ENCODE measurements at regions not wholly inside any gene's neighbourhood (a gene's known extent, or its start where the extent isn't known, plus 50 kb on each side); places are given as distances from the start of the nearest gene placed in this dataset.

DNA sequence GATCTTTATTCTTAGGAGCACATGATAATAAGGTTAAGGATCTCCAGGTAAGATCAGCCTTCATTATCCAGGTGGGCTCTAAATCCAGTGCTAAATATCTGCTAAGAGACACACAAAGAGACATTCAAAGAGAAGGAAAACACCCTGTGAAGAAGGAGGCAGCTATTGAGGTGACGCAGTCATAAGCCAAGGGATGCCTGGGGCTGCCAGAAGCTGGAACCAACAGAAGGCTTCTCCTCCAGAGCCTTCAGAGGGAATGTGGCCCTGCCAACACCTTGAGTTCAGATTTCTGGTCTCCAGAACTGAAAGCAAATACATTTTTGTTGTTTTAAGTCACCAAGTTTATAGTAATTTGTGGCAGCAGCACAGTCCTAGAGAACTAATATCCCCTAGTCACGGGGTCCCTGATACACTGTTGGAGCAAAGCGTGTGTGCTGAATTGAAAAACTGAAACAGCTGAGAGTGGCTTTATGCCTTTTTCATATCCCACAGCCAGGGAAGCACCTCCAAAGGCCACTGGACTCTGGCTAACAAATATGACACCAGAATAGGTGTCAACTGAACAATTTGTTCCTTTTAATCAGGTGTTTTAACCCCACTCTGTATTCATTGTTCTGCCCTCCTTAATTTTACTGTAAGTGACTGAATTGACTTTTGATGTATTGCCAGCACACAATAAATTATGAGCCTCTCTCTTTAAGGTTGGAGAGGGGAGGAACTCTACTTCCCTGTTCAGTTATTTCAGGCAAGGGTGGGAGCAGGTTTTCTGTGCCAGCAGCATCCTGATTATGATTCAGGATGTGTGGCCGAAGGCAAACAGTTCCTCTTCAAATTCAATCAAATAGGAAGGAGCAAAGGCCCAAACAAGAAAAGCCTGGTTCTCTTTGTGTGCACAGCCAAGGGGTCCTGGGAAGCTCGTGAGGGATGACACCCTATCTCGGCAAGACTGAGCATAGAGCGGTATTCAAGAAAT lies 151.8 kb upstream of the HES1 start:
- H3K9me3 ChIP-seq, result no peaks in the 10 kb centered on the region
- no peaks in the 10 kb centered on the region for H3K36me3 ChIP-seq (ENCODE audit: low read depth)
- TF ChIP-seq, protein P1, sequence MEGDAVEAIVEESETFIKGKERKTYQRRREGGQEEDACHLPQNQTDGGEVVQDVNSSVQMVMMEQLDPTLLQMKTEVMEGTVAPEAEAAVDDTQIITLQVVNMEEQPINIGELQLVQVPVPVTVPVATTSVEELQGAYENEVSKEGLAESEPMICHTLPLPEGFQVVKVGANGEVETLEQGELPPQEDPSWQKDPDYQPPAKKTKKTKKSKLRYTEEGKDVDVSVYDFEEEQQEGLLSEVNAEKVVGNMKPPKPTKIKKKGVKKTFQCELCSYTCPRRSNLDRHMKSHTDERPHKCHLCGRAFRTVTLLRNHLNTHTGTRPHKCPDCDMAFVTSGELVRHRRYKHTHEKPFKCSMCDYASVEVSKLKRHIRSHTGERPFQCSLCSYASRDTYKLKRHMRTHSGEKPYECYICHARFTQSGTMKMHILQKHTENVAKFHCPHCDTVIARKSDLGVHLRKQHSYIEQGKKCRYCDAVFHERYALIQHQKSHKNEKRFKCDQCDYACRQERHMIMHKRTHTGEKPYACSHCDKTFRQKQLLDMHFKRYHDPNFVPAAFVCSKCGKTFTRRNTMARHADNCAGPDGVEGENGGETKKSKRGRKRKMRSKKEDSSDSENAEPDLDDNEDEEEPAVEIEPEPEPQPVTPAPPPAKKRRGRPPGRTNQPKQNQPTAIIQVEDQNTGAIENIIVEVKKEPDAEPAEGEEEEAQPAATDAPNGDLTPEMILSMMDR (IDR thresholded peaks at IDR 0.05), result no peak
- ATAC-seq (peak; percentile 51), DNase-seq (no peak)
- H3K4me3 ChIP-seq, result no peak overlapping the region
- H3K4me1 ChIP-seq (ENCODE audit: low read depth), result peaks cover 12% of the 10 kb centered on the region
- intact Hi-C loops (cut with DNase I, micrococcal nuclease), result no loop called here

DNA sequence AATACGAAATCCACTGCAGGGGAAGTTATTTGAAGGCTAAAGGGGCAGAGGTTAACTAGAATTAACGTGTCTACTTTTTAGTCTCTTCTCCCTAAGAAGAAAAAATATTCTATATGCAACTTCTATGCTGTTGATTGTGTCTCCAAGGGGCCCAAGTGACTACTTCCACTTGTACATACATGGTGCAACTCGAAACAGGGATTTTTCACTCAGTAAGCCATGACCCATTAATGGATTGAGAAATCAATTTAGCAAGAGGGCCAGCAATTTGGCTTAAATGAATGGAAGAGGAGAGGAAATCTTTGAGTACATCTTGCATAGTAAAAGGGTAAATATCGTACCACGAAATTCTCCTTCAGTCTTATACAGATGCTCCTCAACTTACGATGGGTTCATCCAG lies 151.1 kb upstream of the HES1 start:
- Histone ChIP-seq H3K9me3 (no peaks in the 10 kb centered on the region), H3K36me3 (ENCODE audit: low read depth) (no peaks in the 10 kb centered on the region), H3K4me3 (no peak overlapping the region), H3K4me1 (ENCODE audit: low read depth) (peaks cover 12% of the 10 kb centered on the region)
- DNase-seq, result no peak
- no peak for ATAC-seq
- TF ChIP-seq, protein P1 (IDR thresholded peaks at IDR 0.05), result no peak
- intact Hi-C loops (cut with DNase I, micrococcal nuclease), result no loop called here

DNA sequence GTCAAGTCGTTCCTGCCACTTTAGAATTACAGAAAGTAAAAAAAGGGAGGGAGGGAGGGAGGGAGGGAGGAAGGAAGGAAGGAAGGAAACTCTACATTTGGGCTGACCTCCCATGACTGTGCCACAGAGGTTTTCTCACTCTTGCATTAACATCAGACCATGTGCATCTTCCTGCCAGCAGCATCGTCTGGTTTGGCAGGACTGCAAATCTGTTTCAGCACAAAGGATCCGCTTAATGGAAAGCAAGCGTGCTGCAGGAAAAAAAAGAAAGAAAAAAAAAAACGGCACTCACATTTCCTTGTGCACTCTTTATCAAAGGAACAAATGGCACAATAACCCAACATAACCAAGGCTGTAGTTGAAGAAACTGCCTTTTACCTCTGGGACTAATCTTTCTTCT lies 148.8 kb upstream of the HES1 start:
- ATAC-seq, result no peak
- Histone ChIP-seq H3K9me3 (no peaks in the 10 kb centered on the region), H3K36me3 (ENCODE audit: low read depth) (no peaks in the 10 kb centered on the region), H3K4me1 (ENCODE audit: low read depth) (peaks cover 10% of the 10 kb centered on the region), H3K4me3 (no peak overlapping the region)
- TF ChIP-seq, protein P1 (IDR thresholded peaks at IDR 0.05), result no peak
- intact Hi-C loops (cut with DNase I, micrococcal nuclease), result no loop called here
- DNase-seq, result no peak

DNA sequence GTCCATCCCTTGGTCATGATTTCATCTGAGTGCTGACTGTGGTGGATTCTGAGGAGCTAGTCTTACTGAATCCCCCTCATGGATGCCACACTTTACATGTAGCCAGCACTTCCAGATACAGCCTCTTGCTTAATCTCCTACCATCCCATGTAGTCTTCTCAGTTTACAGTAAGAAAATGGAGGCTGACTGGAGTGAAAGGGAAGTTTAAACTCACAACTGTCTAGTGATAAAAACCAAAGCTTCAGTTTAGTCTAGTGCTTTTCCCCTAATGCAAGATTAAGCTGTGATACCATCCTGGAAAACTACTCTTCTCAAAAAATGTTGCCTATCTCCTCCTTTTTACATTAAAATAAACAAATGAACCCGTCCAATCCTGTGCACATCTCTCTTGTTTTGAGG lies 146.8 kb upstream of the HES1 start:
- Histone ChIP-seq H3K36me3 (ENCODE audit: low read depth) (no peaks in the 10 kb centered on the region), H3K9me3 (no peaks in the 10 kb centered on the region), H3K4me1 (ENCODE audit: low read depth) (peaks cover 4% of the 10 kb centered on the region), H3K4me3 (no peak overlapping the region)
- no peak for DNase-seq
- ATAC-seq, result no peak
- TF ChIP-seq, protein P1 (IDR thresholded peaks at IDR 0.05), result no peak
- intact Hi-C loops (cut with DNase I, micrococcal nuclease), result no loop called here

DNA sequence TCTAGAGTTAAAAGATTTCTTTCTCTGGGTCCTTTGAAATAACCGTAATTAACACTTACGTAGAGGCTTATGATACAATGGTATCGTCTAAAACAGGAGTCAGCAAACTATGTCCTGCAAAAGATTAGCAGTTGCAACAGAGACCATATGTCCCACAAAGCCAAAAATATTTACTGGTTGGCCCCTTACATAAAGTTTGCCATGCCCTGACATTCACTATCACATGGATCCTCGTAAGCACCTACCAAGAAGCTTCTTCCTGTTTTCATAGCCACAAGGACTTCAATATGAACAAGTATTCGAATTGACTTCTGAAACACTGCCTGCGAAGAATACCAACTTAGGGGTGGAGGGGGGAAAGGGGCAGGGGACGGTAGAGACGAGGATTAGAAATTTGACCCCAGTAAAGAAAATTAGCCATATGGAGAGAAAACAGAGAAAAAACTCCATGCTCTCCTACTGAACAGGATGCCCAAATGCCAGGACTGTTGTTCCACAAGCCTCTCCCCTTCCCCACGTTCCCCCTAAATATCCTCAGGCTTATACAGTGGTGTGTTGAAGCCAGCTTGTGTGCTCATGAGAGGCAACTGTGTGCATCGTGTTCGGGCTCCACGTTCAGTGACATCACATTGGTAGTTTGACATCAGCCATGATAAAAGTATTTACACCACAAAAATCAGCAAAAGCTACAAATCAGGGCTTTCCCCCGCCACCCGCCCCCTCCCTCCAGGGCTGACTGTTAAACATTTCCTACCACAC lies 144.1 kb upstream of the HES1 start:
- H3K4me1 ChIP-seq (ENCODE audit: low read depth), result no peaks in the 10 kb centered on the region
- ATAC-seq, result no peak
- H3K9me3 ChIP-seq, result no peaks in the 10 kb centered on the region
- DNase-seq, result no peak
- intact Hi-C loops (cut with DNase I, micrococcal nuclease), result no loop called here
- TF ChIP-seq, protein P1 (IDR thresholded peaks at IDR 0.05), result no peak
- no peaks in the 10 kb centered on the region for H3K36me3 ChIP-seq (ENCODE audit: low read depth)
- H3K4me3 ChIP-seq, result no peak overlapping the region
